ENCODE measurements at regions not wholly inside any gene's neighbourhood (a gene's known extent, or its start where the extent isn't known, plus 50 kb on each side); places are given as distances from the start of the nearest gene placed in this dataset.

DNA sequence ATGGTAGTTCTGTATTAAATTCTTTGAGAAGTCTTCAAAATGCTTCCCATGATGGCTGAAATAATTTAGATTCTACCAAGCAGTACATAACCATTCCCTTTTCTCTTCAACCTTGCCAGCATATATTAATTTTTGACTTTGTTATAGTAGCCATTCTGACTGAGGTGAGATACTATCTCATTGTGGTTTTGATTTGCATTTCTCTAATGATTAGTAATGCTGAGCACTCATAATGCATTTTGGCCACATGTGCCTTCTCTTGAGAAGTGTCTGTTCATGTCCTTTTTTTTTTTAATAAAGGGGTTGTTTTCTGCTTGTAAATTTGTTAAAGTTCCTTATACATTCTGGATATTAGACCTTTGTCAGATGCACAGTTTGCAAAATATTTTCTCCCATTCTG, 173.9 kb downstream of the CALCRL start:
- no peak for DNase-seq
- Histone ChIP-seq H3K9me3 (no peaks in the 10 kb centered on the region), H3K4me3 (no peak overlapping the region), H3K27ac (no peak overlapping the region), H3K36me3 (no peaks in the 10 kb centered on the region), H3K27me3 (no peaks in the 10 kb centered on the region), H3K4me1 (no peaks in the 10 kb centered on the region)
- intact Hi-C loops (cut with DNase I) = no loop called here
- TF ChIP-seq POLR2A (IDR thresholded peaks at IDR 0.05) (no peak), CTCF (IDR thresholded peaks at IDR 0.05) (no peak)

DNA sequence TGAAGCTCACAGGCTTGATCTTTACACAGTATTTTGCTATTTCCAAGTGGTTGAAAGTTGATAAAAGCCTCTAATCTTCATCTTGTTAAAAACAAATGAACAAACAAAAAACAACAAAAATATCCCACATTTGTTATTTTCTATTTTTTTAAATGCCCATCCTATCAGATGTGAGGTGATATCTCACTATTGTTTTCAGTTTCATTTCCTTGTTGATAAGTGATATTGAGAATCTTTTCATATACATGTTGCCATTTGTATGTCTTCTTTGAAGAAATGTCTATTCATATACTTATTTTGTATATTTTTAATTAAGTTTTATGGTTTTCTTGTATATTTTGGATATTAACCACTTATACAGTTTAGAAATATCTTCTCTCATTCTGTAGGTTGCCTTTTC, 175.8 kb downstream of the CALCRL start:
- H3K36me3 ChIP-seq = no peaks in the 10 kb centered on the region
- no peaks in the 10 kb centered on the region for H3K27me3 ChIP-seq
- TF ChIP-seq CTCF (IDR thresholded peaks at IDR 0.05) (no peak), POLR2A (IDR thresholded peaks at IDR 0.05) (no peak)
- no peak overlapping the region for H3K27ac ChIP-seq
- no peak for DNase-seq
- no peak overlapping the region for H3K4me3 ChIP-seq
- intact Hi-C loops (cut with DNase I) = no loop called here
- no peaks in the 10 kb centered on the region for H3K9me3 ChIP-seq
- H3K4me1 ChIP-seq = no peaks in the 10 kb centered on the region

- Histone ChIP-seq H3K36me3 (no peaks in the 10 kb centered on the region), H3K27ac (no peak overlapping the region), H3K4me3 (no peak overlapping the region), H3K4me1 (no peaks in the 10 kb centered on the region), H3K27me3 (no peaks in the 10 kb centered on the region), H3K9me3 (no peaks in the 10 kb centered on the region)
- no peak for DNase-seq
- intact Hi-C loops (cut with DNase I) = no loop called here
- TF ChIP-seq CTCF (IDR thresholded peaks at IDR 0.05) (no peak), POLR2A (IDR thresholded peaks at IDR 0.05) (no peak)
Observed at GRCh38 chr2:187271825-187272224, 176.2 kb downstream of the CALCRL start.

- no peak for DNase-seq
- no peak overlapping the region for H3K27ac ChIP-seq
- no peaks in the 10 kb centered on the region for H3K27me3 ChIP-seq
- H3K9me3 ChIP-seq = no peaks in the 10 kb centered on the region
- no peak for TF ChIP-seq CTCF (IDR thresholded peaks at IDR 0.05)
- no peaks in the 10 kb centered on the region for H3K36me3 ChIP-seq
- H3K4me1 ChIP-seq = no peaks in the 10 kb centered on the region
- 47 to 65% methylated on average over 4 of the region's 4 CpGs for WGBS, 2 donors
- intact Hi-C loops (cut with DNase I) = no loop called here
- no peak overlapping the region for H3K4me3 ChIP-seq
Observed at GRCh38 chr2:187266645-187267044, 181.4 kb downstream of the CALCRL start.

DNA sequence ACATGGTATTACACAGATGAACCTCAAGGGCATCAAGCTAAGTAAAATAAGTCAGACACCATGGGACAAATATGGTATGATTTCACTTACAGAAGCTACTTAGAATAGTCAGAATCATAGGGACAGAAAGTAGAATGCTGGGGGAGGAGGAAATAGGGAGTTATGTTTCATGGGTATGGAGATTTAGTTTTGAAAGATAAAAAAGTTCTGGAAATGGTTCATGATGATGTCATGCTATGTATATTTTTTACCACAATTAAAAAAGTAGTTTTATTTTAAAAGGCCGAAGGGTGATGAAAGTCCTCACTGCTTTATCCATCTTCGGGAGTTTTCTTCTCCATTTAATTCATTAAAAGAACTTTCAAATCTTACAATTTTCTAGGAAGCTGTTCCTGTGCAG, 181.9 kb downstream of the CALCRL start:
- WGBS, 2 donors = 76 to 78% methylated on average over 2 of the region's 2 CpGs
- Histone ChIP-seq H3K27me3 (no peaks in the 10 kb centered on the region), H3K4me1 (no peaks in the 10 kb centered on the region), H3K27ac (no peak overlapping the region), H3K4me3 (no peak overlapping the region), H3K9me3 (no peaks in the 10 kb centered on the region), H3K36me3 (no peaks in the 10 kb centered on the region)
- intact Hi-C loops (cut with DNase I) = no loop called here
- TF ChIP-seq CTCF (IDR thresholded peaks at IDR 0.05) = no peak
- TF ChIP-seq POLR2A (IDR thresholded peaks at IDR 0.05) = no peak
- DNase-seq = no peak
